ENCODE measurements at regions not wholly inside any gene's neighbourhood (a gene's known extent, or its start where the extent isn't known, plus 50 kb on each side); places are given as distances from the start of the nearest gene placed in this dataset.

DNA sequence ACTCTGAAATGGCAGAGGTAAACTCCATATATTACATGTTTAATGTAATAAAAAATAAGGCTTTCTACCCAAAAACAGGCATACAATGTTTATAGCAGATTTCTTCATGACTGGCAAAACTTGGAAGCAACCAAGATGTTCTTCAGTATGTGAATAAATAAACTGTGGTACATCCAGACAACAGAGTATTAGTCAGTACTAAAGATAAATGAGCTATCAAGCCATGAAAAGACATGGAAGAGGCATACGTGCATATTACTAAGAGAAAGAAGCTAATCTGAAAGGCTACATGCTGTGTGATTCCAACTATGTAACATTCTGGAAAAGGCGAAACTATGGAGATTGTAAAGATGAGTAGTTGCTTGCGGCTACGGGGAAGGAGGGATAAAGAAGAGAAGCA, 97.4 kb downstream of the OSR1 start:
- DNase-seq (ENCODE audit: low read depth) = no peak
- no peak overlapping the region for H3K4me3 ChIP-seq (ENCODE audit: low read length)
- TF ChIP-seq, protein P1, sequence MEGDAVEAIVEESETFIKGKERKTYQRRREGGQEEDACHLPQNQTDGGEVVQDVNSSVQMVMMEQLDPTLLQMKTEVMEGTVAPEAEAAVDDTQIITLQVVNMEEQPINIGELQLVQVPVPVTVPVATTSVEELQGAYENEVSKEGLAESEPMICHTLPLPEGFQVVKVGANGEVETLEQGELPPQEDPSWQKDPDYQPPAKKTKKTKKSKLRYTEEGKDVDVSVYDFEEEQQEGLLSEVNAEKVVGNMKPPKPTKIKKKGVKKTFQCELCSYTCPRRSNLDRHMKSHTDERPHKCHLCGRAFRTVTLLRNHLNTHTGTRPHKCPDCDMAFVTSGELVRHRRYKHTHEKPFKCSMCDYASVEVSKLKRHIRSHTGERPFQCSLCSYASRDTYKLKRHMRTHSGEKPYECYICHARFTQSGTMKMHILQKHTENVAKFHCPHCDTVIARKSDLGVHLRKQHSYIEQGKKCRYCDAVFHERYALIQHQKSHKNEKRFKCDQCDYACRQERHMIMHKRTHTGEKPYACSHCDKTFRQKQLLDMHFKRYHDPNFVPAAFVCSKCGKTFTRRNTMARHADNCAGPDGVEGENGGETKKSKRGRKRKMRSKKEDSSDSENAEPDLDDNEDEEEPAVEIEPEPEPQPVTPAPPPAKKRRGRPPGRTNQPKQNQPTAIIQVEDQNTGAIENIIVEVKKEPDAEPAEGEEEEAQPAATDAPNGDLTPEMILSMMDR (IDR thresholded peaks at IDR 0.05; ENCODE audit: insufficient read depth, low read depth, low read length, missing control alignments) = no peak

GRCh38 chr2:19256121-19256601, 102.3 kb downstream of the OSR1 start:
- TF ChIP-seq, protein P1 (IDR thresholded peaks at IDR 0.05; ENCODE audit: insufficient read depth, low read depth, low read length, missing control alignments) = no peak
- no peak overlapping the region for H3K4me3 ChIP-seq (ENCODE audit: low read length)
- DNase-seq (ENCODE audit: low read depth) = peak; percentile 97

- no peak overlapping the region for H3K4me3 ChIP-seq (ENCODE audit: low read length)
- DNase-seq (ENCODE audit: low read depth) = peak; percentile 61
- TF ChIP-seq, protein P1 (IDR thresholded peaks at IDR 0.05; ENCODE audit: insufficient read depth, low read depth, low read length, missing control alignments) = no peak
Measured at GRCh38 chr2:19255481-19255880, 102.9 kb downstream of the OSR1 start.

- H3K4me3 ChIP-seq (ENCODE audit: low read length) = no peak overlapping the region
- TF ChIP-seq, protein P1 (IDR thresholded peaks at IDR 0.05; ENCODE audit: insufficient read depth, low read depth, low read length, missing control alignments) = no peak
- DNase-seq (ENCODE audit: low read depth) = no peak
Measured at GRCh38 chr2:19251554-19251953, 106.9 kb downstream of the OSR1 start.

DNA sequence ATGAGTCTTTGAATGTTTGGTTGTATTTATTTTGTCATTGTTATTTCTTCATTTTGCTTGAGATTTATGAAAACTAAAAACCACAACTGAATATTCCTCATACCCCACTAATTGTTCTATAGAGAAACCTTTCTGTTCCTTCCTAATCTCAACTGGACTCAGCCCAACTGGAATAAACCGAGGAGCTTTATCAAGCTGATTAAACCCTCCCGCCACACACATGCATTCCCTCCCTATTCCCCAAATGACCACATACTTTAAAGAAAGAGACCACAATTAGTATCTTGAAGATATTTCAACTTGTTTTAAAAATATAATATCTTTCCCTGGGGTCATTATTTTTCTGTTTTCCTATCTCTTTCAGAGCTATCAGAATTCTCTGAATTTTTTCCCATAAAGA, 107.5 kb downstream of the OSR1 start:
- H3K4me3 ChIP-seq (ENCODE audit: low read length) = no peak overlapping the region
- DNase-seq (ENCODE audit: low read depth) = no peak
- TF ChIP-seq, protein P1 (IDR thresholded peaks at IDR 0.05; ENCODE audit: insufficient read depth, low read depth, low read length, missing control alignments) = no peak

GRCh38 chr2:19247186-19247585, 111.2 kb downstream of the OSR1 start:
- no peak overlapping the region for H3K4me3 ChIP-seq (ENCODE audit: low read length)
- no peak for DNase-seq (ENCODE audit: low read depth)
- TF ChIP-seq, protein P1 (IDR thresholded peaks at IDR 0.05; ENCODE audit: insufficient read depth, low read depth, low read length, missing control alignments) = no peak

GRCh38 chr2:19246496-19246895, 111.9 kb downstream of the OSR1 start:
- H3K4me3 ChIP-seq (ENCODE audit: low read length) = no peak overlapping the region
- no peak for DNase-seq (ENCODE audit: low read depth)
- TF ChIP-seq, protein P1 (IDR thresholded peaks at IDR 0.05; ENCODE audit: insufficient read depth, low read depth, low read length, missing control alignments) = no peak
